MM.1S (cell line): ENCODE measurements at regions not wholly inside any gene's neighbourhood (a gene's known extent, or its start where the extent isn't known, plus 50 kb on each side); places are given as distances from the start of the nearest gene placed in this dataset.

Experiments used
- EZH2 ChIP-seq: fragments of 300-600 bp; sonication (generic); optimal IDR thresholded peaks from 2 replicates; pipeline ENCODE3; 2017; ENCODE audit warnings: low read depth, mild to moderate bottlenecking, antibody characterized with exemption, low read length, mixed read lengths
- EZH2phosphoT487 ChIP-seq: fragments of 300-600 bp; sonication (generic); IDR thresholded peaks from 2 replicates; pipeline ENCODE4 v1.6.1; 2018; ENCODE audit warnings: antibody characterized with exemption, low read length
- TF ChIP-seq, protein P1 (sequence below): fragments of 300-600 bp; sonication (generic); IDR thresholded peaks from 2 replicates; pipeline ENCODE4 v1.5.1; 2016; ENCODE audit warnings: antibody characterized with exemption, low read length, mixed read lengths

DNA sequence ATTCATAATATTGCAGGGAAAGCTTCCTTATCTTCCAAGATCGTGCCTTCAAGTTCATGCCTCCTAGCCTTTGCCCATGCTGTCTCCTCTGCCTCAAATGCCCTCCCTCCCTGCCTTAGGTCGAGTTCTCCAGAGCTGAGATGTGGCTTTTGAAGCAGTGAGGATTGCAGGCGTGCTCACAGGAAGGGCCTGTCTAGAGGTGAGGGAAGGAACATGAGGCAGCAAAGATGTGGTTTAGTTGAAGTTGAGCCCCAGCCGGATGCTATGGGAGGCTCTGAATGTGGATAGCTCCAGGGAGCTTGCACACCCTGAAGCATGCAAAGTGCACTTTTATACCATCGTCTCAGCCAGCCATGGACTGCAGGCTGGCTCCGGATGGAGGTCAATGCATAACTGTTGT, 754.6 kb upstream of the EEF2KMT start:
- TF ChIP-seq, protein P1, sequence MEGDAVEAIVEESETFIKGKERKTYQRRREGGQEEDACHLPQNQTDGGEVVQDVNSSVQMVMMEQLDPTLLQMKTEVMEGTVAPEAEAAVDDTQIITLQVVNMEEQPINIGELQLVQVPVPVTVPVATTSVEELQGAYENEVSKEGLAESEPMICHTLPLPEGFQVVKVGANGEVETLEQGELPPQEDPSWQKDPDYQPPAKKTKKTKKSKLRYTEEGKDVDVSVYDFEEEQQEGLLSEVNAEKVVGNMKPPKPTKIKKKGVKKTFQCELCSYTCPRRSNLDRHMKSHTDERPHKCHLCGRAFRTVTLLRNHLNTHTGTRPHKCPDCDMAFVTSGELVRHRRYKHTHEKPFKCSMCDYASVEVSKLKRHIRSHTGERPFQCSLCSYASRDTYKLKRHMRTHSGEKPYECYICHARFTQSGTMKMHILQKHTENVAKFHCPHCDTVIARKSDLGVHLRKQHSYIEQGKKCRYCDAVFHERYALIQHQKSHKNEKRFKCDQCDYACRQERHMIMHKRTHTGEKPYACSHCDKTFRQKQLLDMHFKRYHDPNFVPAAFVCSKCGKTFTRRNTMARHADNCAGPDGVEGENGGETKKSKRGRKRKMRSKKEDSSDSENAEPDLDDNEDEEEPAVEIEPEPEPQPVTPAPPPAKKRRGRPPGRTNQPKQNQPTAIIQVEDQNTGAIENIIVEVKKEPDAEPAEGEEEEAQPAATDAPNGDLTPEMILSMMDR, result no peak
- TF ChIP-seq EZH2 (no peak), EZH2phosphoT487 (no peak)
